GM13977 (cell line): ENCODE measurements at regions not wholly inside any gene's neighbourhood (a gene's known extent, or its start where the extent isn't known, plus 50 kb on each side); places are given as distances from the start of the nearest gene placed in this dataset.

Source experiments
- DNase-seq: peaks from one replicate; pipeline ENCODE4 v3.0.0; 2012; ENCODE audit warnings: low spot score
- in situ Hi-C: fragments of 300-500 bp; cut with MboI; formaldehyde crosslinking; loops from one replicate; pipeline ENCODE4 v1.12.0; 2022; ENCODE audit warnings: low sequenced_read_pairs, low pct_unique_long_range_greater_than_20kb, mixed read lengths, inconsistent platforms; ENCODE audit not compliant: unreplicated experiment
- TF ChIP-seq, protein P1 (sequence below): IDR thresholded peaks from 2 replicates; pipeline ENCODE4 v1.5.1; 2012; ENCODE audit warnings: mild to moderate bottlenecking, control low read depth; ENCODE audit not compliant: insufficient read depth; ENCODE audit errors: extremely low read depth, missing control alignments

DNA sequence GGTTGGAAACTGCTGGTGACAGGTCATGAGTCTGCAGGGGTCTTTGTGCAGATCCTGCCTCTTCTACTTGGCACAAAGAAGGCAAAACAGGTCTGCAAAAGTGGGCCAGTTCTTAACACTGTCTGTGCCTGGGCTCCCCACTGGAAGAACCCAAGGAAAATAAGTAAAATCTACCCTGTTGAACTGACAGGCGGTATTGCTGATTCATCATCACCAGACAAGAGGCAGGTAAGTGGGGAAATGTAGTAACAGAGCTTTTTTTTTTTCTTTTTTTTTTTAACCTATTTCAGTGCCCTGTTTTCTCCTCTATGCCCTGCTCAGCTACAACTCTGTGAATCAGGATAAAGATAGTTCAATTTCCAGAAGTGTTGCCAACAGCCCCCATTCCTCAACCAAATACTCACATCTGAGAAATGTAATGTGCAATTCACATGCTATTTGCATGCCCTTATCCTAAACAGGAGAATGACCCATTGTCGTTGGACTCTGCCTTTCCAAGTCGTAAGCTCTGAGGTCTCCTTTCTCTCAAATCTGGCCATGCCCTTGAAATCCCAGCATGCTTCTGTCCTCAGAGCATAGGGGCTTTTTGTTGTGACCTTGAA is 237.0 kb downstream of the SOX9 start:
- DNase-seq = no peak
- in situ Hi-C loops = no loop called here
- TF ChIP-seq, protein P1, sequence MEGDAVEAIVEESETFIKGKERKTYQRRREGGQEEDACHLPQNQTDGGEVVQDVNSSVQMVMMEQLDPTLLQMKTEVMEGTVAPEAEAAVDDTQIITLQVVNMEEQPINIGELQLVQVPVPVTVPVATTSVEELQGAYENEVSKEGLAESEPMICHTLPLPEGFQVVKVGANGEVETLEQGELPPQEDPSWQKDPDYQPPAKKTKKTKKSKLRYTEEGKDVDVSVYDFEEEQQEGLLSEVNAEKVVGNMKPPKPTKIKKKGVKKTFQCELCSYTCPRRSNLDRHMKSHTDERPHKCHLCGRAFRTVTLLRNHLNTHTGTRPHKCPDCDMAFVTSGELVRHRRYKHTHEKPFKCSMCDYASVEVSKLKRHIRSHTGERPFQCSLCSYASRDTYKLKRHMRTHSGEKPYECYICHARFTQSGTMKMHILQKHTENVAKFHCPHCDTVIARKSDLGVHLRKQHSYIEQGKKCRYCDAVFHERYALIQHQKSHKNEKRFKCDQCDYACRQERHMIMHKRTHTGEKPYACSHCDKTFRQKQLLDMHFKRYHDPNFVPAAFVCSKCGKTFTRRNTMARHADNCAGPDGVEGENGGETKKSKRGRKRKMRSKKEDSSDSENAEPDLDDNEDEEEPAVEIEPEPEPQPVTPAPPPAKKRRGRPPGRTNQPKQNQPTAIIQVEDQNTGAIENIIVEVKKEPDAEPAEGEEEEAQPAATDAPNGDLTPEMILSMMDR = no peak

DNA sequence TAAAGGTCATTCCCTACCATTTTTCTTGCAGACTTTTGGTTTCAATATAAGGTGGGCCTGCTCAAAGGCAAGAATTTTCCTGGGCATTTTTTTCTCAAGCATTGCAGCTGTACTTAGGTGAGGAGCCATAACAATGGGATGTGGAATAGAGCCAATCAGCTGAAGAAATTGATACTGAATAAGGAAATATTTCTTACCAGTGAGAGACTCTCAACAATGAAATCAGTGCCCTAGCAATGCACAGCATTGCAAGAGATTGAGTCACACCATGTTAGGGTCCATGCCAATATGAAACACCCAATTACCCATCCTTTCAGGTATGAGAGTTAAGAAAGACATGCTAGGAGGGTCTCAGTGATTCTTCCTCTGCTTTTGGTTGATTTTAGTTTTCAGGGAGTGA is 237.6 kb downstream of the SOX9 start:
- TF ChIP-seq, protein P1 = no peak
- in situ Hi-C loops = no loop called here
- no peak for DNase-seq

DNA sequence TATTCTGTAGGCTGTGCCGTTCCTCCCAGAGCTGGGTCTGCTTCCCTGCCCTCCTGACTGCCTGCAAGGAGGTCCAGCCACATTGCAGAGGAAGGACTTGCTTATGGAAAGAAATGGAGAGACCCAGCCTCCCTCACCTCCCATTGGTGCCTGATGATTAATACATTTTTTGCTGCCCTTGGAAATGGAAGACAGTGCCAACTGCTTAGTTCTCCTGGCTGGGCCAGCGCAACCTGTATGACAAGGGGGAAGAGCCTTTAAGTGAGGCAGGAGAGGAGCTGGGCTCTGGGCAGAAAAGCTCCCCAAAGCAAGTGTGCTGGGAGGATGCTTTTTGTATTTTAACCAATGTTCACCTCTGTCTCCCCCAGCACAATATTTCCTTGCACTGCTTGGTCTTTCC is 238.5 kb downstream of the SOX9 start:
- in situ Hi-C loops = no loop called here
- no peak for DNase-seq
- TF ChIP-seq, protein P1 = no peak

DNA sequence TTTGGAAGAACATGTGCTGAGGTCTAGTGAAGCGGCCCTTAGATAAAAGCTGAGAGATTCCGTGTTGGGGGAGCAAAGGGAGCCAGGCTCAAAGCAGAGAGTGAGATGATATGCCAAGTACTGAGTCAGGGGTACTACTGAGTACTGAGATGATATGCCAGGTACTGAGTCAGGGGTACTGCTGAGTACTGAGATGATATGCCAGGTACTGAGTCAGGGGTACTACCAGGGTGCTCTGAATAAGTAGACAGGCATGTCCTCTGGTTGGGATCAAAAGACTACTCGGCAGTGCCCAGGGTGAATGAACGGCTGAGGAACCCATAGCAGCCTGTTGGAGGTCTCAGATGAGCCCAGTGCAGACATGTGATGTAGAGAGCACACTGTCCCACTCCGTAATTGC is 239.0 kb downstream of the SOX9 start:
- DNase-seq = no peak
- TF ChIP-seq, protein P1 = no peak
- in situ Hi-C loops = no loop called here

DNA sequence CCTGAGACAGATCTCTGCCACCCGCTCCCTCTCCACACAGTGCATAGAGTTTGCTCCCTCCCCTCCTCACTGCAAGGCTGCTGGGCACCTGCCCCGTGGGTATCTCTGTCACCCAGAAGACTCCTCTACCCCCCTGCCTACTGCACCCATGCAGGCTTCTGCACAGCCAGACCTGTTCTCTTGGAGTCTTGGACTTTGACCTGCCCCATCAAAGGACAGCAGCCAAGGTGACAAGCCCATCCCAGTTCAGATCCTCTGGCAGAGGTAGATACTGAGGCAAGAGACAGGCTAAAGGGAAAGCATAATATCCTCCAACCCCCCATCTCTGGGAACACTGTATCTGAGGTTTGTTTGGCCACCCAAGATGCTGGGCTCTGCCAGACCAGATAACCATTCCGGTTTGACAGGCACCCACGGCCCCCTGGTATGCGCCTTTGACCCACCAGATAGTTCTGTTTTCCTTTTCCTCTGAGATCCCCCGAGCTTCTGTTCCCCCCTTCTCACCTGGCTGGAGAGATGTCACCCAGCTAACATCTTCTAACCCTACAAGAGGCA is 239.6 kb downstream of the SOX9 start:
- in situ Hi-C loops = no loop called here
- TF ChIP-seq, protein P1 = no peak
- no peak for DNase-seq

DNA sequence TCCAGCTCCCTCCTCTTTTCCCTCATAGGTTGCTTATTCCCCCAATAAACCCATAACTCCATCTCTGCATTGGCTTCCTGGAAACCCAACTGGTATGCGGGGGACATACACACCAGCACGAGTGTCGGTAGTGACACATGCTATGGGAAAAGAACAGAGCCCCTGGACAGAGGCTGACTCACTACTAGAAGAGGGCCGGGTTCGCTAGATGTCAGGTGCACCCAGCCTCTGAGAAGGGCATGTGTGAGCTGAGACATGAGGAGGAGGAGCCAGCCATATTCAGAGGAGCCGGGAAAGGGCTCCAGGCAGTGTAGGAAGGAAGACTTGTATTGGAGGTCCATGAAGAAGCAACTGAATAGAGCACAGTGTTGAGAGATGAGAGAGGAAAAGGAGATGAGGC is 241.1 kb downstream of the SOX9 start:
- no peak for DNase-seq
- TF ChIP-seq, protein P1 = no peak
- in situ Hi-C loops = no loop called here
